HG02759 (cell line): ENCODE measurements at regions not wholly inside any gene's neighbourhood (a gene's known extent, or its start where the extent isn't known, plus 50 kb on each side); places are given as distances from the start of the nearest gene placed in this dataset.
A peak's percentile ranks its signal among the peaks of the same experiment; 100 is the strongest.

ENCODE experiments used
- ATAC-seq: cut with Tn5 transposase; IDR thresholded peaks from one replicate; pipeline ENCODE4 v1.9.1; 2021; ENCODE audit warnings: mild to moderate bottlenecking, moderate library complexity; ENCODE audit not compliant: unreplicated experiment

DNA sequence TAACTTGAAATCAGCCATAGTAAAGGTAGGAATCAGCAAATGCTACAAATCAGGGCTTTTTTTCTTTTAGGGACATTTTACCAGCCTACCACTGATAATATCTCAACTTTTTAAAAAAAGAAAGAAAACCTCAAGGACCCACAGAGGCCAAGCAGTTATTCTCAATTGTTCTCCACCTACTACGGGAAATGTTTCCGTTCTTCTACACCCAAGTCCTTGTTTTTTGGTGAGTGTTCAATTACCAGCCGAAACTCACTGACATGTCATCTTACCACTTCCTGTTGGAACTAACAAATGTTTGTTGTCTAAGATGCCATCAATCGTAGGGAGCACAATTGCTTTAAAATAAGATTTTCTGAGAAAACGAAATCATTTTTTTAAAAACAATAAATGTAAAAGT lies 50.2 kb upstream of the CDK1 start:
- no peak for ATAC-seq

DNA sequence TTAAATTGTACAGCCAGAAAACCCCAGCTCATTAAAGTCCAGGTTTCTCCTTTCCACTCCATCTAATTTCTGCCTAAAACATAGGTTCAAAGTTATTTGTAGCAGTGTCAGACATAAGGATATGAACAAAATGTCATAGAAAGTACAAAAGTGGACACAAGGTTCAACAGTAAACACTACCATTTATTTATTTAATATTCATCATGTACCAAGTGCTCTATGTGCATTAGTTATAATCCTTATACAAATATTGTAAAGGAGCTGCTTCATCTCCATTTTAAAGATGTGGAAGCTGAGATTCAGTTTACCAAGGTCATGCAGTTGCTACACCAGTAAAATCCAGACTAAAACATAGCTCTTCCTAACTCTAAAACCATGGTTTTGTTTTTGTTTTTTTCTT lies 52.0 kb upstream of the CDK1 start:
- no peak for ATAC-seq

DNA sequence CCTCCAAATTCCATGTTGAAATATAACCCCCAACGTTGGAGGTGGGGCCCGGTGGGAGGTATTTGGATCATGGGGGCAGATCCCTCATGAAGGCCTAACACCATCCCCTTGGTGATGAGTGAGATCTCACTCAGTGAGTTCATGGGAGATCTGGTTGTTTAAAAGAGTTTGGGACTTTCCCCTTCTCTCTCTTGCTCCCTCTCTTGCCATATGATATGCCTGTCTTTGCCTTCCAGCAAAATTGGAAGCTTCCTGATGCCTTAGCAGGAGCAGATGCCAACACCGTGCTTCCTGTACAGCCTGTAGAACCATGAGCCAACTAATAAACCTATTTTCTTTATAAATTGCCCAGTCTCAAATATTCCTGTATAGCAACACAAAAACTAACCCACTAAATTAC lies 55.7 kb upstream of the CDK1 start:
- ATAC-seq: no peak

DNA sequence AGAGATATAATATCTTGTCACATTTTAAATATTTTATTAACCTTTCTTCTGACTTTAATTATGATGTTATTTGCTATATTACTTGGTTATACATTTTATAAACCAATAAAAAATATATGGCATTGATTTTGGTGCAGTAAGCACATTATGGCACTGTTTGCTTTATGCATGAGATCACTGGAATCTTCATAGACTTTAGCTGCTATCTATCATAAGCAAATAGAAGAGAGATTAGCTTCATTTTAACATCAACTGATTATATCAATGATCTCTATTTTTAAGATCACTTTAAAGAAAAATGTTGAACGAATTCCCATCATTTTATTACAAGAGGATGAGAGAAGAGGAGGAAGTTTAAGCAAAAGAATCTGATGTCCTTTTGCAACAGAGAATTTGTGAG lies 58.6 kb upstream of the CDK1 start:
- ATAC-seq: no peak

DNA sequence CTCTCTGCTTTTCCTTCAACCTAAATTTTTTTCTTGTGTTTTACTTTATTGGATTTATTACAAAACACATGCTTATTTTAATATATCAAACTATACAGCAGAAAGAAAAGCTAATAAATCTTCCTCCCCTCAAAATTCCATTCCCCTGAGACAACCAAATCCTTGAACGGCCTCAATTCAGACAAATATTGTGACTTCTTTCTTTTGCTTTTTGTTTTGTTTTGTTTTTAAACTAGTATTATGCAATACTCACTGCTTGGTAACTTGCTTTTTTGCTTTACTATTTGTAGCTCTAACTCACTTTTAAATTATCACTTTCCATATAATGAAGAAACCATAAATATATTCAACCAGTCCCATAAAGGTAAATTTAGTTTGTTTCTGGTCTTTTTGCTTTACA lies 59.4 kb upstream of the CDK1 start:
- no peak for ATAC-seq

DNA sequence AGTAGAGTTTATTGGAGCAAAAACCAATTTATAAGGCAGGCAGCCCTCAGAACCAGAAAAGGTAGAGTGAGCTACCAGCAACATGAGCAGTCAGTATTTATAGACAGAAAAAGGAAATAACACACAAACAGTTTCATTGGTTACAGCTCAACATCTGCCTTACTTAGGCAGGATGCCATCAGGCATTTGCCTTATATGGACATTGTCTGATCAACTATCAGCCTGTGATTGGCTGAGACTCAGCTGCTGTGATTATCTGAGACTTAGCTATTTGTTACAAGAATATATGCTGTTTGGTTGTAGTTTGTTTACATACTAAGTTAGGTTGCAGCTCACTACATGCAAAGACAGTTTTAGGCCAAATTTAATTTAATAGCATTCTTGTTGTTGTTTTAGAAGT lies 60.4 kb upstream of the CDK1 start:
- peak; percentile 77 for ATAC-seq

DNA sequence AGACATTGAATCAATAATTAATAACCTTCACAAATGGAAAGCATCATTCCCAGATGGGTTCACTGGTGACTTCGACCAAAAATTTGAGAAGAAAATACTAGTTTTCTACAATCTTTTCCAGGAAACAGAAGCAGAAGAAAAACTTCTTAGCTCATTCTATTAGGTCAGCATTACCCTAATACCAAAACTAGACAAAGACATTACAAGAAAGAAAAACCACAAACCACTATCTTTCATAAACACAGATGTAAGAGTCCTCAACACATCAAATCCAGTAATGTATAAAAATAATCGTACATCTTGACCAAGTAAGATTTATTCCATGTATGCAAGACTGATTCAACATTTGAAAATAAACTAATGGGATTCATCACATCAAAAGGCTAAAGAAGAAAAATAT lies 64.0 kb upstream of the CDK1 start:
- ATAC-seq: no peak

DNA sequence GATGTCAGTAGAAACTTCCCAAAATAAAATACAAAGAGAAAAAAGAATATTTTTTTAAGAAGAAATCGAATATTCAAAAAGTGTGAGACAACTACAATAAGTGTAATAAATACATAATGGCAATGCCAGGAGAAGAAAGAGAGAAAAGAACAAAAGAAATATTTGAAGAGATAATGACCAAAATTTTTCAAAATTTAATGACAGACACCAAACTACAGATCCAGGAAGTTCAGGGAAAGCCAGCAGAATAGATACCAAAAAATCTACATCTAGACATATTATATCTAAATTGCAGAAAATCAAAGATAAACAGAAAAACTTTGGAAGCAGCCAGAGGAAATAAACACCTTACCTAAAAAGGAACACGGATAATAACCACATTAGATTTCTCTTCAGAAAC lies 66.8 kb upstream of the CDK1 start:
- ATAC-seq: no peak

DNA sequence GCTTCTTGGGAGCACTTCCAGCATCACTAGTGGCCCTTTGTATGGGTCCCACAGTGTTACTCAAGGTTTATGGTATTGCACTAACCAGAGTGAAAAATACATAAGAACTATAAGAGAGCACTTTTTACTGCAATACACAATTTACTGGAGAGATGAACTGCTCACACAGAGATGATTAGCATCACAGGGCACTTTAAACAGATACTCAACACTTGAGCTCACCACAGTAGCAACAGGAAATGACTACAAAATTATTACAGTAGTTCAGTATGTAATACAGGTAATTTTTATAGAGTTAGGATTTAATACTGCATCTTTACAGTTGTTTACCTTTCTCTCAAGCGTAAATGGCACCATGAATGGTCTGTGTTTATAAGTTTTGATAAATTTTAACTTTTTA lies 68.2 kb upstream of the CDK1 start:
- ATAC-seq: no peak

DNA sequence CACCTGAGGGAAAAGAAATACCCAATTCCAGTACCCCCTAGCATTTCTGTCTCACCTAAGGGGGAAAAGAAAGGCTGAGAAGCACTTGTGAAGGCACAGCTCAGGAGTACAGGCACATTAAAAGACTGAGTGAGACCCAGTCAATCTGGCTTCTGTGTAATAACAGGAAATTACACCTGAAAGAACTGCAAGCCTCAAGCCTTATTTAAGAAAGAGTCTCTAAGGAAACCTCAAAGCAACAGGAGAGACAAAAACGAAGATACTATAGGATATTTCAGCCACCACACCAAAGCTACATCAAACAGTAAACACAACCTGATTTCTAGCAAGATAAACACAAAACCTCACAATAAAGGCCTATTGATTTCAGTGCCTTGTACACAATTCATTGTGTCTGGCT lies 69.6 kb upstream of the CDK1 start:
- ATAC-seq: no peak

DNA sequence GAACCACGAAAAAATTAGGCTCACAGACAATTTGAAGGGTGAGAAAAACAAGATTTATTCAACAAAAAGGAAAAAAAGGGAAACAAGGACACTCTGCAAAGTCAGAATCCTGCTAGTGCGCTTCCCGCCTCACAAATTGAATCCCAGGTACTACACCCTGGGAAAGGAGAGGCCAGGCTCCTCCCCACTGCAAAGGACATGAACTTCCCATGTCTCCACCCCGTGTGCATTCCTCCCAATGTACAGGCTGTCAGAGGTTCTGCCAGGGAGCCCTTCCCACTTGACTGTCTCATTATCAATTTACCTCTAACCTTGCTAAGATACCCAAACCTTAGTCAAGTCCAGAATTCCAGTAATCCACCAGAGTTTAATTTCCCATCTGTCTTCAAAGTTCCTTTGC lies 70.4 kb upstream of the CDK1 start:
- no peak for ATAC-seq

DNA sequence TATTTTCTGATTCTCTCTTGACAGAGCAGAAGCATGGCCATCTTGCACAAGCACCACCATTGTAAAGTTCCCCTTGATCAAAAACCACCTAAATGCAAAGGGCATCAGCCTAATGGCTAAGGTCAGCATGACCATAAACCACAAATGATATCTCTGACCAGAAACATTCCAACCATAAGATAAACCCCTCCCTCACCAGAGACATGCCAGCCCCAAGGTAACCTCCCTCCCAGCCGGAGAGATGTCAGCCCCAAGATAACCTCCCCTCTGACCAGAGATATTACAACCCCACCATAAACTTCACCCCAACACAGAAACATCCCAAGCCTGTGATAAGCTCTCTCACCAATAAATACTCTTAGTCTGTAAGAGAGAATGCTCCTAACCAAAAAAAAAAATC lies 72.1 kb upstream of the CDK1 start:
- no peak for ATAC-seq

DNA sequence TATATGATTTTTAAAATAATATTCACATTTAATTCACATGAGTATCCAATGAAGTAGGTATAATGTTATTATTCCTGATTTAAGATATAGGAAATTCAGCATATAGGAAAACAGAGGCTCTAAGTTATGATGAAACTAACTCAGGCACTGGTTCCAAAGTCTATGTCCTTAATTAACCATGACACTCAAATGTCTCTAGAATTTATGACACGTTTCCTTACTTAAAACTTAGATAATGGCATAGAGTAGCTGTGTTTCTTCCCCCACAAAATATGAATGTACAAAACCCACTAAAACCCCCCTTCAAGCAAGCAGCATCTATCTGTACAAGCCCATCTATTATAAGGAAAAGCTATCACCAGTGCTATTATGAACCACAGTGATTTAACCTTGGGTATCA lies 72.9 kb upstream of the CDK1 start:
- ATAC-seq: no peak

DNA sequence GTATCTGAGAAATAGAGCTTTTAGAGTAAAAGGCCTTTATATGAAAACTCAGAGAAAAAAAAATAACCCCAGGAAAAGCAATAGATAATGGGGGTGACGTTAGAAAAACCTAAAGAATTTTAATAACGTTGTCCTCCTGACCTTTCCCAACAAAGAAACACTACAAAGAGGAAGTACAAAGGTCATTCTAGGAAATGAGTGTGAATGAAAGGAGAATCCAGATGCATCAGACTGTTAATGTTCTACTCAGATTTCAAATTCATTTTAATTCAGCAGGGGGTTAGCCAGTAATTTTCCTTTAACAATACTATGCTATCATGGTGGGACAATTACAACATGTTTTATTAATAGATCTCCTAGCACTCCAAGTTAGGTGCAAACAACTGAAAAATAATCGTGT lies 73.8 kb upstream of the CDK1 start:
- no peak for ATAC-seq

DNA sequence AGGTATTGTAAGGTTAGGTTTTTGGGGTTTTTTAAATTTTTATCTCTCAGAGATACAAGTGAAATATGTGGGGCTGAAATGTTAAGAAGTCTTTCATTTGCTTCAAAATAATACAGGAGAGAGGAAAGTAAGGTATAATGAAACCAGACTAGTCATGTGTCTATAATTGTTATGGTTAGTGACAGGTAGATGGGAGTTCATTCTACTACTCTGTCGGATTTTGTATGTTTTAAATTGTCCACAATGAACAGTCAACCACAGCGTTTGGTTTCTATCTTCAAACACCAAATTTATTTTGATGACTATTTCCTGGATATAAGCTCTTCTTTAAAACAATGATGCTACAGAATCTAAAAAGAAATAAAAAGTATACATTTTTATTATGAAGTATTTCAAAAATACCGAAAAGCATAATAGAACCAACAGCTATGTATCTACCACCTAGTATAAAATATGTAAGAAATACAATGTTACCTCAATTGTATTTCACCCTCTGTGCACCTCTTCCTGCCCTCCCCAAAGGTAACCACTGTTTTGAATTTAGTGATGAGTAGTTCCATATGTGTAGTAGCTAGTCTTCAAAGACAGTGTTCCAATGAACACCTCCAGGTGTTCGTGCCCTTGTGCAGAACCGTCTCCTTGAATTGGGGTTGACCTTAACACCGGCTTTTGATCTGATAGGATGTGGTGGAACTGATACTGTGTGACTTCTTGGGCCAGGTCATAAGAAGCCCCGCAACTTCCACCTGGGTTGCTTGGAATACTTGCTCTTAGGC lies 74.8 kb upstream of the CDK1 start:
- ATAC-seq: no peak

DNA sequence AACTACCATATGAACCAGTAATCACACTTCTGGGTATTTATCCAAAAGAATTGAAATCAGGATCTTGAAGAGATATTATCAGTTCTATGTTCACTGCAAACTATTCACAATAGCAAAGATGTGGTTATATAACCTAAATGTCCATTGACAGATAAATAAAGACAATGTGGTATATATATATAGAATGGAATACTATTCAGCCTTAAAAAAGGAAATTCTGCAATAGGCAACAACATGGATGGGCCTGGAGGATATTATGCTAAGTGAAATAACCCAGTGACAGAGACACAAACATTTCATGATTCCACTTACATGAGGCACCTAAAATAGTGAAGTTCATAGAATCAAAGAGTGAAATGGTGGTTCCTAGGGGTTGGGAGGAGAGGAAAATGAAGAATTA lies 90.6 kb upstream of the CDK1 start:
- ATAC-seq: no peak

DNA sequence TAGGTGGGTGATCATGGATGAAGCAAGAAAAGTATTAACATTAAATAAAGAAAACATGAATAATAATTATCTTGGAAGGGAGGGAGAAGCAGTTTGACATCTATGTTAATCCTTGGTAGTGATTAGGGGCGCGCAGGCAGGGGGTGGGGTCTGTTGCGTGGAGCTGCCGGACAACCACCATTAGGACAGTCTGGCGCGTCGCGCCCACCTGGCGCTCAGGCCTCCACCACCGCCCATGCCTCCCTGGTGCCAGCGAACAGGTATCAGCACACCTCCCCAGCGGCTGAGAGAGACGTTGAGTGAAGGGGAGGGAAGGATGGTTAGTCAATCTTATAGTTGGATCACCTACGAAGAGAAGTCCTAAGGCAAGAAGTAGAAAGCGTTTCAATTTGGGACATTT lies 94.2 kb upstream of the CDK1 start:
- no peak for ATAC-seq

DNA sequence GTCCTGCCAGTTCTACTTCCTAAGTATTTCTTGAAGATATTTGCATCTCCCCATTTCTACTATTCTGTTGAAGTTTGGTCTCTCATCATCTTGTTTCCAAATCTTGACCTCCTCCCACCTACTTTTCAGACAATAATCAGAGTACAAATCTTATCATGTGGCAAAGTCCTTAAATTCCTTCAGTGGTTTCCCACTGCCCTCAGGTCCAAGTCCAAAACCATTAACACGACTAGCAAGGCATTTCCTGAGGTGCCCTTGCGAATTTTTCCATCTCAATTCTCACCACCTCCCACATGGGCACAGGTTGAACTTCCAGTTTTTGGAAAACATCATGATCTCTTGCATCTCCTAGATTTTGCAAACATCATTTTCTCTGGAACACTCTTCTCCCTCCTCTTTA lies 97.2 kb upstream of the CDK1 start:
- no peak for ATAC-seq

DNA sequence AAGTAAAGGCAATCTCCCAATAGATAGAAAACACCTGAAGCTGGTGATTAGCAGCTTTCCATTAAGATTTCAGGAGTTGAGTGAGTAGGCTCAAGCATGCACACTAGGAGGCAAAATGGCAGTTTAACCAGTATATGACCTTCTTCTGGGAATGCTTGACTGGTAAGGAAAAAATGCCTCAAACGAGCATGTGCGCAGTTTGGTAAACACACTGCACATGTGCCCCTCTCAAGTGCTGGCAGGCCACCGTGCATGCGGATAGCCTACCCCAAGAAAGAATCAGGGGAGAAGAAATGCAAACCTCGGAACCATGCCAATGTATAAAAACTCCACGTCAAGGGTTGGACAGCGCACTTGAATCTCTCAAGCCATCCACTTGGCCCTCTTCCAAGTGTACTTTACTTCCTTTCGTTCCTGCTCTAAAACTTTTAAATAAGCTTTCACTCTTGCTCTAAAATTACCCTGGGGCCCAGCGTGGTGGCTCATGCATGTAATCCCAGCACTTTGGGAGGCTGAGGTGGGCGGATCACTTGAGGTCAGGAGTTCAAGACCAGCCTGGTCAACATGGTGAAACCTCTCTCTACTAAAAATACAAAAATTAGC lies 98.8 kb upstream of the CDK1 start:
- no peak for ATAC-seq

DNA sequence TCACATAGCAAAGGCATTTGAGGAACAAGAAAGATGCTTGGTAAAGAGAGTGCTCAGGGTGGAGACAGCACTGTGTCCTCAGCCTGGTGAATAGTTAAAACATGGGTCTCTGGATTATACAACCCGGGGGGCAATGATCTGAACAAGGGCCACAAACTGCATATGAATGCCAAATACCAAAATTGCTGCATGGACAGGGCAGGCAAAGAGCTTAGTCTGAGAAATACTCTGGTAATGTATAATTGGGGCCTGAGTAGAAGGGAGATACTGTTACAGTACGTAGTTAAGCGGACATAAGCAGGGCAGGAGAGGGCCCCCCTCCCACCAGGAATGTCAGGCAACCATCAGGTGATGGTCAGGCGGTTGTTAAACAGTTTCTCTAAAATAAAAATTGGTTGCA lies 99.3 kb upstream of the CDK1 start:
- ATAC-seq: no peak

DNA sequence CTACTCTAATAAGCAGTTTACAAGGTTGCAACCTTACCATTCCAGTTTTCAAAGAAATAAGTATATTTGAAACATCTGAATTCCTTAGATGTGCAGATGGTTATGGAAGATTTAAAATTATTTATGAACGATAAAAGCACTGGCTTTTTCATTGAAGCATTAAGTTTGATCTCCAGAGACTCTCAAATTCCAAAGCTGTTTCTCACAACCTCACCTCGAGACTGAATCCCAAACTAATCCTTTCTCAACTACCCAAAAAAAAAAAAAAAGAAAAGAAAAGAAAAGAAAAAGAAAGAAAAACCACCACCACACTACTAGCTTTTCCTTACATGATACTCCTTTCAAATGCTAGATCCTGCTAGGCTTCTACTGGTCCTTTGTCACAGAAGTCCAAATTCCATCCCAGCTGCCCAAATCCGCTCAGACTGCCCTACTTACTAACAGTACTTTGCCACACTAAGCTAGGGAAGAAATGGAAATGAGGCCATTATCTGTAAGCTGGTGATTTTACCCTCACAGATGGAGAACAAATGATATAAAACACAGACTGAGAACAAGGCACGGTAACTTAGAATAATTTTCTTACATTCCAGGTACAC lies 100.6 kb upstream of the CDK1 start:
- ATAC-seq: no peak

DNA sequence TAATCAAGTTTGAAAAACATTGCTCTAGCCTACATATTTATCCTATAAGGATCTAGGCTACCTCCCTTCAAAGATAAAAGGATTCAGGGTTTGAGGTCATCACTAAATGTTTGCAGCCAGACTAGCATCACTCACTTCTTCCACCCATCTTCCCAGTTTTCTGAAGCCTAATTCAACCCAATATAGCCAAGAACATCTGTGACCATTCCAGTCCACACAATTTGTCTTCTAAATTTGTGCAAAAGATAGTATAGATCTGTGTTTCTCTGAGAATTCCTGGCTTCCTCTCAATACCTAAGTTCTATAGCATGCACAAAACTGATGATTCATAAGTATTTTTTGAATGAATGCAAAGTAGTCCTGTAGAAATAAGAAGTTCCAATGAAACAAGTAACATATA lies 103.0 kb upstream of the CDK1 start:
- no peak for ATAC-seq

DNA sequence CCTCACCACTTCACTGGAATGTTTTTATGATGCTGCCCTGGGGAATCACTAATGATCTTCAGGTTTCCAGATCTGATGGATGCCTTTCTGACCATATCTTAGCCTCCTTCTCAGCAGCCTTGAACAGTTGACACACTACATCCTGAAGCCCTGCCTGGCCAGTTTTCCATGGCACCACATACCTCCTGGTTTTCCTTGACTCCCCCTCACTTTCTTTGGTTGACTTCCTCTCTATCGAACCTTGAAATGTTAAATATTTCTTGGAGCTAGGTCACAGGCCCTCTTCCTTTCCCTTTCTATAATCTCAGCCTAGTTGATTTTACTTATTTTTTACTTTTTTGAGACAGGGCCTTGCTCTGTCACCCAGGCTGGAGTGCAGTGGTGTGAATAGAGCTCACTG lies 108.8 kb upstream of the CDK1 start:
- ATAC-seq: no peak
